Keratinocyte (primary cell): ENCODE measurements at regions not wholly inside any gene's neighbourhood (a gene's known extent, or its start where the extent isn't known, plus 50 kb on each side); places are given as distances from the start of the nearest gene placed in this dataset.

Experiments
- DNase-seq: peaks from one replicate; pipeline ENCODE4 v3.0.0-alpha.2; 2011; ENCODE audit warnings: low read depth, missing footprints, low spot score
- FAIRE-seq: peaks from 2 replicates; lab custom pipeline; 2011; peaks lifted over from hg19 to GRCh38; lab: Jason Lieb, UNC
- H2AFZ ChIP-seq: 2 replicates; pipeline ENCODE4 v1.6.0; 2012; ENCODE audit warnings: low read length, control low read depth, inconsistent platforms; ENCODE audit not compliant: control insufficient read depth
- H3K27ac ChIP-seq: 2 replicates; pipeline ENCODE4 v1.5.1; 2011; ENCODE audit warnings: low read length; ENCODE audit not compliant: control insufficient read depth, insufficient read depth
- H3K27me3 ChIP-seq: 3 replicates; pipeline ENCODE4 v1.6.0; 2011; ENCODE audit warnings: low read length; ENCODE audit not compliant: control insufficient read depth, insufficient read depth; ENCODE audit errors: extremely low read depth
- H3K36me3 ChIP-seq, 2 experiments: 2 replicates in 1 of 2; 3 replicates in 1 of 2; pipeline ENCODE4 v1.5.1; 2011; ENCODE audit warnings: low read length in 2 of 2, mild to moderate bottlenecking in 1 of 2; ENCODE audit not compliant: control insufficient read depth in 2 of 2, insufficient read depth in 2 of 2; ENCODE audit errors: extremely low read depth in 1 of 2
- H3K4me1 ChIP-seq: 3 replicates; pipeline ENCODE4 v1.5.1; 2011; ENCODE audit warnings: low read length; ENCODE audit not compliant: control insufficient read depth, insufficient read depth; ENCODE audit errors: extremely low read depth
- H3K4me2 ChIP-seq: 3 replicates; pipeline ENCODE4 v1.6.0; 2011; ENCODE audit warnings: low read depth, low read length; ENCODE audit not compliant: control insufficient read depth, insufficient read depth; ENCODE audit errors: extremely low read depth
- H3K4me3 ChIP-seq, 3 experiments: fragments of 200-600 bp in 1 of 3; sonication (generic) in 1 of 3; 2 replicates in 2 of 3; 3 replicates in 1 of 3; pipeline ENCODE4 v1.5.1; 2011 to 2016; ENCODE audit warnings: low read length in 3 of 3, mild to moderate bottlenecking in 3 of 3, control low read depth in 2 of 3, inconsistent platforms in 1 of 3, low read depth in 1 of 3, mixed read lengths in 1 of 3, mixed run types in 1 of 3, moderate library complexity in 1 of 3; ENCODE audit not compliant: control insufficient read depth in 2 of 3, insufficient read depth in 2 of 3; ENCODE audit errors: extremely low read depth in 1 of 3
- H3K79me2 ChIP-seq: 2 replicates; pipeline ENCODE4 v1.6.0; 2012; ENCODE audit warnings: low read length; ENCODE audit not compliant: control insufficient read depth, insufficient read depth
- H3K9ac ChIP-seq: 3 replicates; pipeline ENCODE4 v1.6.0; 2011; ENCODE audit warnings: low read length; ENCODE audit not compliant: control insufficient read depth, insufficient read depth; ENCODE audit errors: extremely low read depth
- H3K9me1 ChIP-seq: 3 replicates; pipeline ENCODE4 v1.6.0; 2011; ENCODE audit warnings: low read length; ENCODE audit not compliant: control insufficient read depth, insufficient read depth; ENCODE audit errors: extremely low read depth
- H3K9me3 ChIP-seq: 2 replicates; pipeline ENCODE4 v1.5.1; 2012; ENCODE audit warnings: low read depth, low read length; ENCODE audit not compliant: control insufficient read depth
- H4K20me1 ChIP-seq: 3 replicates; pipeline ENCODE4 v1.6.0; 2011; ENCODE audit warnings: low read length; ENCODE audit not compliant: control insufficient read depth, insufficient read depth; ENCODE audit errors: extremely low read depth
- EZH2 ChIP-seq: IDR thresholded peaks from one replicate; pipeline ENCODE4 v1.6.1; 2012; ENCODE audit warnings: inconsistent platforms, mild to moderate bottlenecking, low read length, moderate library complexity
- dilution Hi-C: fragments of 300-500 bp; cut with MboI; formaldehyde crosslinking; loops from one replicate; pipeline ENCODE4 v1.7.0; 2020; ENCODE audit warnings: low sequenced_read_pairs; ENCODE audit not compliant: extremely low pct_ligation_motif_present
- TF ChIP-seq, protein P1 (sequence below), 3 experiments: IDR thresholded peaks in 1 of 3; conservative IDR thresholded peaks in 1 of 3; optimal IDR thresholded peaks in 1 of 3; 2 replicates in 2 of 3; 3 replicates in 1 of 3; pipeline versions ENCODE3 to v1.5.1; 2011; ENCODE audit warnings: low read length in 3 of 3, mild to moderate bottlenecking in 3 of 3, moderate library complexity in 2 of 3, control low read depth in 1 of 3, inconsistent platforms in 1 of 3; ENCODE audit not compliant: insufficient read depth in 2 of 3; ENCODE audit errors: extremely low read depth in 1 of 3

DNA sequence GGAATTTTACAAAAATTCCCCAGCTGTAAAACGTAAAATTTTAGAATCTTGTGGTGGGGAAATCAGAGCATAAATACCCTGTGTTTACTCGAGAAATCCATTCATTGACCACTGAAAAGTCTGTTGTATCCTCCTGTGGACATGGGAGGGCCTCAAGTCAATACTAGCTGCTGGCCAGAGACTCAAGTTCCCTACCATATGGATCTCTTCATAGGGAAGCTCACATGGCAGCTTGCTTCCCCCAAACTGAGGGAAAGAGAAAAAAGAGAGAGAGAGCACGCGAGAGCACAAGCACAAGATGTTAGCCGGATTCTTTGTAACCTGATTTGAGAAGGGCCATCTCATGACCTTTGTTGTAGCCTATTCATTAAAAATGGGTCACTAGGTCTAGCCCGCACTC is 591.9 kb downstream of the LRRC70 start:
- TF ChIP-seq, protein P1, sequence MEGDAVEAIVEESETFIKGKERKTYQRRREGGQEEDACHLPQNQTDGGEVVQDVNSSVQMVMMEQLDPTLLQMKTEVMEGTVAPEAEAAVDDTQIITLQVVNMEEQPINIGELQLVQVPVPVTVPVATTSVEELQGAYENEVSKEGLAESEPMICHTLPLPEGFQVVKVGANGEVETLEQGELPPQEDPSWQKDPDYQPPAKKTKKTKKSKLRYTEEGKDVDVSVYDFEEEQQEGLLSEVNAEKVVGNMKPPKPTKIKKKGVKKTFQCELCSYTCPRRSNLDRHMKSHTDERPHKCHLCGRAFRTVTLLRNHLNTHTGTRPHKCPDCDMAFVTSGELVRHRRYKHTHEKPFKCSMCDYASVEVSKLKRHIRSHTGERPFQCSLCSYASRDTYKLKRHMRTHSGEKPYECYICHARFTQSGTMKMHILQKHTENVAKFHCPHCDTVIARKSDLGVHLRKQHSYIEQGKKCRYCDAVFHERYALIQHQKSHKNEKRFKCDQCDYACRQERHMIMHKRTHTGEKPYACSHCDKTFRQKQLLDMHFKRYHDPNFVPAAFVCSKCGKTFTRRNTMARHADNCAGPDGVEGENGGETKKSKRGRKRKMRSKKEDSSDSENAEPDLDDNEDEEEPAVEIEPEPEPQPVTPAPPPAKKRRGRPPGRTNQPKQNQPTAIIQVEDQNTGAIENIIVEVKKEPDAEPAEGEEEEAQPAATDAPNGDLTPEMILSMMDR (optimal IDR thresholded peaks at IDR 0.05 in 1 of 3, IDR thresholded peaks at IDR 0.05 in 1 of 3, conservative IDR thresholded peaks at IDR 0.05 in 1 of 3; ENCODE audit: extremely low read depth in 1 of 3, insufficient read depth in 2 of 3, low read length in 3 of 3): no peak
- no peak for TF ChIP-seq EZH2
- Histone ChIP-seq H3K27me3 (no peaks in the 10 kb centered on the region), H3K9me1 (no peaks in the 10 kb centered on the region), H3K27ac (no peak overlapping the region), H2AFZ (no peak overlapping the region), H3K79me2 (no peaks in the 10 kb centered on the region), H3K4me3 (no peak overlapping the region), H3K9me3 (no peaks in the 10 kb centered on the region), H3K36me3 (no peaks in the 10 kb centered on the region), H3K9ac (no peak overlapping the region), H4K20me1 (no peaks in the 10 kb centered on the region), H3K4me1 (no peaks in the 10 kb centered on the region), H3K4me2 (no peak overlapping the region)
- DNase-seq (no peak), FAIRE-seq (no peak)
- dilution Hi-C loops: no loop called here

DNA sequence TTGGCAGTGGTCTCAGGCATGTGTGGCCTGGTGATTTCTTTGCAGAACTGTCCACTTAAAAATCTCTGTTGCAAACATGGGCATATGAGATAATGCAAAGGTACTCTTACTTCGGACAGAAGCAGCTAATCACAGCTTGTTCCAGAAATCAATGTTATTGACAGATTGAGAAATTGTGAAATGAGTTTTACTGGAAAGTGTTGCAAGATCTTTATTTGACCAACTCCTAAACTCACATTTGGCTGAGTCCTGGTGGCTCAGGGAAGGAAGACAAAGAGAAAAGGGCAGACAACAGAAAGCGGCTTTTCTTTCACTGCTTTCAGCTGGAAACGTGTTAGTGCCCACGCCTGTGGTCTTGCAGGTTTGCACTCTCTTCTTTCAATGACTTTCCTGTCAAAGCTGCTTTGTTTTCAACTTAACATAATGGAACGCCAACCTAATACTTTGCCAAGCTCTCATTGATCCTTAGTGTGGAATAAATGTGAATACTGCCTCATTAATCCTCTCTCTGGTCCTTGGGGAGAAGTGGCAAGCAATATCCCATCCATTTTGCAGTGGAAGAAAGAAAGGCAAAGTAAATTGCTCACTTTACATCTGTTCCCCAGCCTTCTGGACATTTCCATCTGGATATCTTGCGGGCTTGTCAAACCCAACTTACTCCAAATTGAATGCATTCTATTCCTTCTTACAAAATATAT is 586.4 kb downstream of the LRRC70 start:
- no peak overlapping the region for H3K4me3 ChIP-seq
- TF ChIP-seq, protein P1 (optimal IDR thresholded peaks at IDR 0.05 in 1 of 3, IDR thresholded peaks at IDR 0.05 in 1 of 3, conservative IDR thresholded peaks at IDR 0.05 in 1 of 3; ENCODE audit: extremely low read depth in 1 of 3, insufficient read depth in 2 of 3, low read length in 3 of 3): no peak
- TF ChIP-seq EZH2: no peak
- DNase-seq (no peak), FAIRE-seq (no peak)
- H3K4me1 ChIP-seq: no peaks in the 10 kb centered on the region
- H3K4me2 ChIP-seq: no peak overlapping the region
- no peaks in the 10 kb centered on the region for H3K79me2 ChIP-seq
- H3K27ac ChIP-seq: no peak overlapping the region
- no peaks in the 10 kb centered on the region for H3K36me3 ChIP-seq
- no peaks in the 10 kb centered on the region for H3K9me1 ChIP-seq
- H3K27me3 ChIP-seq: no peaks in the 10 kb centered on the region
- H3K9ac ChIP-seq: no peak overlapping the region
- dilution Hi-C loops: no loop called here
- H2AFZ ChIP-seq: no peak overlapping the region
- H3K9me3 ChIP-seq: no peaks in the 10 kb centered on the region
- H4K20me1 ChIP-seq: no peaks in the 10 kb centered on the region
